Left hindlimb (tissue), 1 donor: ENCODE measurements at regions not wholly inside any gene's neighbourhood (a gene's known extent, or its start where the extent isn't known, plus 50 kb on each side); places are given as distances from the start of the nearest gene placed in this dataset.

Experiments
- DNase-seq: peaks from one replicate; pipeline ENCODE4 v3.0.0-alpha.2; 2018

- DNase-seq = no peak
These were observed 180.1 kb upstream of the IVNS1ABP start for GRCh38 chr1:185497177-185497576.

GRCh38 chr1:185495898-185496297, 178.9 kb upstream of the IVNS1ABP start:
- no peak for DNase-seq

GRCh38 chr1:185495007-185495406, 178.0 kb upstream of the IVNS1ABP start:
- no peak for DNase-seq

GRCh38 chr1:185492089-185492825, 175.2 kb upstream of the IVNS1ABP start:
- DNase-seq = no peak

- DNase-seq = no peak
These were observed 174.6 kb upstream of the IVNS1ABP start for GRCh38 chr1:185491604-185492003.

- no peak for DNase-seq
These were observed 173.9 kb upstream of the IVNS1ABP start for GRCh38 chr1:185490924-185491323.

GRCh38 chr1:185489406-185489805, 172.4 kb upstream of the IVNS1ABP start:
- DNase-seq = no peak

GRCh38 chr1:185488808-185489207, 171.8 kb upstream of the IVNS1ABP start:
- DNase-seq = no peak

GRCh38 chr1:185487936-185488335, 170.9 kb upstream of the IVNS1ABP start:
- no peak for DNase-seq

- DNase-seq = no peak
These were observed 170.0 kb upstream of the IVNS1ABP start for GRCh38 chr1:185487026-185487425.

GRCh38 chr1:185486346-185486745, 169.3 kb upstream of the IVNS1ABP start:
- DNase-seq = no peak

GRCh38 chr1:185483664-185484450, 166.8 kb upstream of the IVNS1ABP start:
- DNase-seq = no peak

- no peak for DNase-seq
These were observed 166.2 kb upstream of the IVNS1ABP start for GRCh38 chr1:185483217-185483616.

GRCh38 chr1:185480545-185480944, 163.5 kb upstream of the IVNS1ABP start:
- no peak for DNase-seq

- no peak for DNase-seq
These were observed 162.8 kb upstream of the IVNS1ABP start for GRCh38 chr1:185479796-185480195.

GRCh38 chr1:185478877-185479276, 161.8 kb upstream of the IVNS1ABP start:
- no peak for DNase-seq

GRCh38 chr1:185477638-185478580, 160.9 kb upstream of the IVNS1ABP start:
- DNase-seq = no peak

- no peak for DNase-seq
These were observed 157.6 kb upstream of the IVNS1ABP start for GRCh38 chr1:185474440-185475149.

GRCh38 chr1:185473186-185473585, 156.1 kb upstream of the IVNS1ABP start:
- no peak for DNase-seq

- DNase-seq = no peak
These were observed 151.6 kb upstream of the IVNS1ABP start for GRCh38 chr1:185468626-185469025.

- no peak for DNase-seq
These were observed 150.1 kb upstream of the IVNS1ABP start for GRCh38 chr1:185467122-185467521.

GRCh38 chr1:185464777-185465176, 147.7 kb upstream of the IVNS1ABP start:
- DNase-seq = no peak
